HG02759 (cell line): ENCODE measurements at regions not wholly inside any gene's neighbourhood (a gene's known extent, or its start where the extent isn't known, plus 50 kb on each side); places are given as distances from the start of the nearest gene placed in this dataset.
"Not testable (repeated sequence)": the region's sequence is repeated elsewhere in the genome, so short reads cannot be mapped to it uniquely, and the experiment has no call there.

ENCODE experiments used
- ATAC-seq: cut with Tn5 transposase; IDR thresholded peaks from one replicate; pipeline ENCODE4 v1.9.1; 2021; ENCODE audit warnings: mild to moderate bottlenecking, moderate library complexity; ENCODE audit not compliant: unreplicated experiment

- ATAC-seq: no peak
These were observed 2085.2 kb upstream of the ACO1 start for GRCh38 chr9:30299126-30299780.

DNA sequence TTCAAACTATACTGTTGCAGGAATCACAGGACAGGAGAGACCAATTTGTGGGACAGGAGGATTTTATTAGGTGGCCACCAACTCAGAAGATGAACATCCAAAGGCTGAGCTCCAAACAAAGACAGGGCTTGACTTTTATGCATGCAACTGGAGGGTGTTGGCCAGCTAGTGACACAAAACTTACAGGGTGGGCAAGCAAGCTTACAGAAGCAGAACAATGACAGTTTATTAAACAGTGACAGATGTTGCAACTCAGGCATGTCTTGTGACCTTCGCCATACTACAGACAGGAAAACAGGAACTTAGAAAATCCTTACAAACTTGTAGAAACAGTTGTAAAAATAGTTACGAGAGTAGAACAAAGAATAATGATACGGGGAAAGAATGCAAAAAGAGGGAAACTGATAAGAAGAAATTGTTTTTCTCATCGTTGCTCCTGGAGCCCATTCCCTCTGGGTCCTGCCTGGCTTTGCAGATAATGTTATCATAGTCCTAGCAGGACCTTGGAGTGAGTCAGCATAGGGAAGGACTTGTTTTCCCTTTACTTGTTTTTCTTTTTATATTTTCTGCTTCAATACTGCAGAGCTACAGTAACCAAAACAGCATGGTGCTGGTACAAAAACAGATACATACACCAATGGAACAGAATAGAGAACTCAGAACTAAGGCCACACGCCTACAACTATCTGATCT is 2083.0 kb upstream of the ACO1 start:
- no peak for ATAC-seq

GRCh38 chr9:30310711-30311110 is 2073.7 kb upstream of the ACO1 start:
- no peak for ATAC-seq

DNA sequence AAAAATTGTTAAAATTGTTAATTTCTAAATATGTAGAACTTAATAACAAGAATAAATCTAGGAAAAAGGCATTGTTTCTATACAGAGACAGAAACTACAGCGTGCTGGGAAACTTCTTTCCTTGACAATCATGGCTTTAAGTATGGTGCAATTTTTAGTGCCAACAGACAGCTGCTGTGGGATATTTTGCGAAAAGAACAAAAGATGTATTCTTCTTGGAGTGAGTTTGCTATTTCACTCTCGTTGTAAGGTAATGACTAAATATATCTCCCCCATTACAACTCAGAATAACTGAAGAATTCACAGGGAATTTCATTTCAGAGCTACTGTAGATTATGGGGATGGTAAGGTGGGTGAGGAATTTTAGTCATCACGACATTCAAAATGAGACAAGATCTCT is 2055.0 kb upstream of the ACO1 start:
- ATAC-seq: no peak

- ATAC-seq: no peak
These were observed 2035.5 kb upstream of the ACO1 start for GRCh38 chr9:30348904-30349303.

GRCh38 chr9:30349526-30350513 is 2034.6 kb upstream of the ACO1 start:
- ATAC-seq: no peak

GRCh38 chr9:30356221-30356620 is 2028.2 kb upstream of the ACO1 start:
- ATAC-seq: no peak

DNA sequence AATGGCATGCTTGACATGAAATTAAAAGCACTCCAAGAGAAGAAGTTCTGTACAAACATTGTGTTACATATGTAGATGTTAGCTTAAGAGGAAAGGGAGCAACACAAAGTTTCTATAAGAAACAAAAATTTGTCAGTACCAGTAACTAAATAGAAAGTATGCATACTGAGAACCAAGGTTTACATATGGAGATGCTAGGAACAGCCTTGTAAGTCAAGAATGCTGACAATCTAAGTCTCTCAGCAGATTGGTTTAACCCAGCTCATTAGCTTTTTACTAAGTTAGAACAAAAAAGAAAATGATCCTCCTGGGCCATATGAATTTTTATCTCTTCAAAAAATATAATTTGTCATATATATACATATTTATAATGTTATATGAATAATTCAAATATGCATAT is 2022.1 kb upstream of the ACO1 start:
- ATAC-seq: no peak

GRCh38 chr9:30366140-30366539 is 2018.3 kb upstream of the ACO1 start:
- ATAC-seq: not testable (repeated sequence)

DNA sequence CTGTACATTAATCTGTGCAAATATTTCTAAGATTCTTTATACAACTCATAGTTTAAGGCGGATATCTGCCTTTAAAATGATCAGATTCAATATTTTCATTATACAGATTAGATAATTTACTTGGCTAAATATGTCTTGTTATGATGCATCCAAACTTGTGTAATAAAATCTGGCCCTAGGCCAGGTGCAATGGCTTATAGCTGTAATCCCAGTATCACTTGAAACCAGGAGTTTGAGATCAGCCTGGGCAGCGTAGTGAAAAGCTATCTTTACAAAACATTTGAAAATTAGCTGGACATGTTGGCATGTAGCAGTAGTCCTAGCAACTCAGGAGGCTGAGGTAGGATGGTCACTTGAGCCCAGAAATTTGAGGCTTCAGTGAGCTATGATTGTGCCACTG is 2002.2 kb upstream of the ACO1 start:
- no peak for ATAC-seq

GRCh38 chr9:30410273-30410672 is 1974.2 kb upstream of the ACO1 start:
- ATAC-seq: no peak

DNA sequence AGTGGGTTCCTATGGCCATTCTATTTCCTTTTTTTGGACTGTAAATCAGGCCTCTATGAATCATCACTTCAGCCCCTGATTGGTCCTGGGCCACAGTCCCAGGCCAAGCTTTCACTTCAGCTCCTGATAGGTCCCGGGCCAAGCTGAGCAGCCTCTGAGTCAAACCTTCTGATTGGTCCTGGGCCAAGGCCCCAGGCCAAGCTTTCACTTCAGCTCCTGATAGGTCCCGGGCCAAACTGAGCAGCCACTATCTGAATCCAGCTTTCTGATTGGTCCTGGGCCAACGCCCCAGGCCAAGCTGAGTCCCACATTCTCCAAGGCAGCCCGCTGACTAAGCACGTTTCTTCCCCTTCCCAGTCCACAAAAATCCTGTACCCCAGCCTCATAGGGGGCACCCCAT is 1972.9 kb upstream of the ACO1 start:
- ATAC-seq: no peak

GRCh38 chr9:30459156-30459555 is 1925.3 kb upstream of the ACO1 start:
- no peak for ATAC-seq

DNA sequence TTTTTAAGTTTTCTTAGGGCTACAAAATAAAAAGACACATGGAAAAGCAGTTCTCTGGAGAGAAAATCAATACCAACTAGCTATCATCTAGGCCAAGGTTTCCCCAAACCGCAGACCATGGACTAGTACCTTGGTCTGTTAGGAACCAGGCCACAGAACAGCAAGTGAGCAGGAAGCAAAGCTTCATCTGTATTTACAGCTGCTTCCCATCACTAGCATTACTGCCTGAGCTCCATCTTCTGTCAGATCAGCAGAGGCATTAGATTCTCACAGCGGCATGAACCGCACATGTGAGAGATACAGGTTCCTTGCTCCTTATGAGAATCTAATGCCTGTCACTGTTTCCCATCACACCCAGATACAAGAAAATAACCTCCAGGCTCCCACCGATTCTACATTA is 1907.6 kb upstream of the ACO1 start:
- no peak for ATAC-seq

GRCh38 chr9:30478684-30479083 is 1905.8 kb upstream of the ACO1 start:
- ATAC-seq: no peak

GRCh38 chr9:30482499-30482898 is 1901.9 kb upstream of the ACO1 start:
- ATAC-seq: no peak

DNA sequence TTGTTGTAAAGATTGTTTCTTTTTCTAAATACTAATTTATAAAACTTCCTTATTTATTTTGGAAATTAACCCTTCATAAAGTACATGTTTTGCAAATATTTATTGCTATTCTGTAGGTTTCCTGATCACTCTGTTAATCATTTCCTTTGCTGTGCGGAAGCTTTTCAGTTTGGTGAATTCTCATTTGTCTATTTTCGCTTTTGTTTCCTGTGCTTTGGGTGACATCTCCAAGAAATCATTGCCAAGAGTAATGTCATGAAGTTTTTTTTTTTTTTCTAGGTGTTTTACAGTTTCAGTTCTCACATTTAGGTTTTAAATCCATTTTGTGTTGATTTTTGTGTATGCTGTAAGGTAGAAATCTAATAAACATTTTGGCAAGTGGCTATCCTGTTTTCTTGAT is 1899.8 kb upstream of the ACO1 start:
- no peak for ATAC-seq

GRCh38 chr9:30504502-30504905 is 1879.9 kb upstream of the ACO1 start:
- no peak for ATAC-seq

DNA sequence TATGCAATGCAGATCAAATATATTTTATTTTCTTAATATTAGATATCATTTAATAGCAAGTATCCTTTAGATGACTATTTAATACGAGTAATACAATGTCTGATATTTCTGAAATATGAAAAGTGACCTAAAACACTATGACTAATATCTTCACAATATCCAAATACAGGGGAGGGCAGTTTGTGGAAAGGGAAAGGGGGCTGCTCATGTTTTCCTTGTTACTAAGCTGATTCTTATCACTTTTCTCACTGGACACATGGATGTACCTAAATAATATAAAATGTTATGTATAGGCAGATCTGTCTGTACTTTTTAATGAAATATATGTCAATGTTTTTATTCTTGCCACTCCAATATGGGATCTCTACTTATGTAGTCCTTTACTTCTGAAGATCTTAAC is 1879.1 kb upstream of the ACO1 start:
- no peak for ATAC-seq

DNA sequence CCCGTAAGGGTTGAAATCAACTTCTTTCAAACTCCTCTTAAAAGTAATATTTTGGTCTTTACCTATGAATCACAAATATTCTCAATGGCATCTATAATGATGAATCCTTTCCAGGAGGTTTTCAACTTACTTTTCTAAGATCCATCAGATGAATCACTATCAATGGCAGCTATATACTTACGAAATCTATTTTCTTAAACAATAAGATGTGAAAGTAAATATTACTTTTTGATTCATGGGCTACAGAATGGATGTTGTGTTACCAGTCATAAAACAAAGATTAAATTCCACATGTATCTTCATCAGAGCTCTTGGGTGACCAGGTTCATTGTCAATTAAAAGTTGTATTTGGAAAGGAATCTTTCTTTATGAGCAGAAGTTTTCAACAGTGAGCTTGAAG is 1877.7 kb upstream of the ACO1 start:
- ATAC-seq: no peak

- no peak for ATAC-seq
These were observed 1877.3 kb upstream of the ACO1 start for GRCh38 chr9:30507166-30507565.

DNA sequence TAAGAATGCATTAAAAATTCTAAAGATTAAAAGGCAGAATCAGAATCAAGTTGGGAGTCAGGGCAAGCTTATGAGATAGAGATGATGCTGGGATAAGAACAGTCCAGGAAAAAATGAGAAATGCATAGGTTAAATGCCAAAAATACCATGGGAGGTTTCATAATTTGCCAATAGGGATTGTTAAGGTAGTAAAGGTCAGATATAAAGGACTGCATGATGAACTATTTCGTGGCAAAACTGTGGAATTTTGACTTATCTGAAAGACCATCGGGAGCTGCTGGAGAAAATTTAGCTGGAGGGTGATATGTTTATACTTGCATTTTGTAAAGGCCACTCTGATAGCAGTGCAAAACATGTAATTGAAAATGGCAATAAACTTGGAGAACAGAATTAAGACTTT is 1872.8 kb upstream of the ACO1 start:
- ATAC-seq: no peak
